ENCODE measurements at regions not wholly inside any gene's neighbourhood (a gene's known extent, or its start where the extent isn't known, plus 50 kb on each side); places are given as distances from the start of the nearest gene placed in this dataset.
"Not testable (repeated sequence)": the region's sequence is repeated elsewhere in the genome, so short reads cannot be mapped to it uniquely, and the experiment has no call there.

DNA sequence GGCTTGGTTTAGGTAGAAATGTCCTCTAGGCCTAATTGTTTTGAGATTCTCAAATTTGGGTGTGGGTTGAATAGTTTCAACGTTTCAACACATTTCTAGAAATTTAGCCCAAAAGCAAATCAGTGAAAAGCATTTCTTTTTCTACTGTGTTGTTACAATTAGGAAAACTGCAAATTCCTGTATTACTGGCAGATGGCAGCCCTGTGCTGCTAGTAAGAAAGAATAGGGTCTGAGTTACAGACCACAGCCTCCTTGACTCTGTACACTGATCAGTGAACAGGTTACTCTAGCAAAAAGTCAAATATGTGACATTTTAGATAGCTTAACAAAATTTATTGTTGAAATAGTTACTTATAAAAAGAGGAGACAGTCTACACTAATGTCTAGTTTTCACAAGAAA lies 703.0 kb downstream of the JRKL start (continued):
- TF ChIP-seq CEBPB (IDR thresholded peaks at IDR 0.05) = no peak
- TF ChIP-seq, protein P1, sequence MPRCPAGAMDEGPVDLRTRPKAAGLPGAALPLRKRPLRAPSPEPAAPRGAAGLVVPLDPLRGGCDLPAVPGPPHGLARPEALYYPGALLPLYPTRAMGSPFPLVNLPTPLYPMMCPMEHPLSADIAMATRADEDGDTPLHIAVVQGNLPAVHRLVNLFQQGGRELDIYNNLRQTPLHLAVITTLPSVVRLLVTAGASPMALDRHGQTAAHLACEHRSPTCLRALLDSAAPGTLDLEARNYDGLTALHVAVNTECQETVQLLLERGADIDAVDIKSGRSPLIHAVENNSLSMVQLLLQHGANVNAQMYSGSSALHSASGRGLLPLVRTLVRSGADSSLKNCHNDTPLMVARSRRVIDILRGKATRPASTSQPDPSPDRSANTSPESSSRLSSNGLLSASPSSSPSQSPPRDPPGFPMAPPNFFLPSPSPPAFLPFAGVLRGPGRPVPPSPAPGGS (IDR thresholded peaks at IDR 0.05) = no peak
- no peak for TF ChIP-seq BHLHE40 (IDR thresholded peaks at IDR 0.05; ENCODE audit: low read depth, low read length)

DNA sequence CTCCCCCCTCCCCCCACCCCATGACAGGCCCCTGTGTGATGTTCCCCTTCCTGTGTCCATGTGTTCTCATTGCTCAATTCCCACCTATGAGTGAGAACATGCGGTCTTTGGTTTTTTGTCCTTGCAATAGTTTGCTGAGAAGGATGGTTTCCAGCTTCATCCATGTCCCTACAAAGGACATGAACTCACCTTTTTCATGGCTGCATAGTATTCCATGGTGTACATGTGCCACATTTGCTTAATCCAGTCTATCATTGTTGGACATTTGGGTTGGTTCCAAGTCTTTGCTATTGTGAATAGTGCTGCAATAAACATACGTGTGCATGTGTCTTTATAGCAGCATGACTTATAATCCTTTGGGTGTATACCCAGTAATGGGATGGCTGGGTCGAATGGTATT lies 712.4 kb downstream of the JRKL start:
- H3K9me3 ChIP-seq; H3K4me1 ChIP-seq; H3K4me3 ChIP-seq; POLR2A ChIA-PET; ATAC-seq; CTCF ChIA-PET; FAIRE-seq; H3K4me2 ChIP-seq; DNase-seq (ENCODE audit: low read depth in 1 of 2, low spot score in 1 of 2); H3K27ac ChIP-seq: not testable (repeated sequence)
- WGBS (ENCODE audit: missing lambda C conversion rate) = 6% methylated on average over 3 of the region's 3 CpGs

DNA sequence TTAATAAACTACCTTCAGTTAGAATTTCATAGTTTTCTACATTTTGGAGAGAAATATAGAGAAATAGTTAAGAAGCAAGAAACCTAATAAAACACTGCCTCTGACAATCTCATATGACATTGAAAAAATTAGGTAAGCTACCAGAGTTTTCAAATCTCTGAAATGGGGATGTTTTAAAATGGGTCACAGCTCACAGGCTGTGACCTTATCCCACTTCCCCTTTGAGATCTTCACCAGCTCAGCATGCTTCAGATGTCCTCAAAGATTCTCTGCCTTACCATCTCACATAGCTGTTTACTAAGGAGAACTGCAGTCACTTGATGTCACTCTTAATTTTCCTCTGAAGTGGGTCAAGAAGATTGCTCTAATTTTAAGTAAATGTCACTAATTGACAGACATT lies 717.8 kb downstream of the JRKL start:
- FAIRE-seq = no peak
- Histone ChIP-seq H3K27ac (no peak overlapping the region), H3K4me1 (no peaks in the 10 kb centered on the region), H3K4me3 (no peak overlapping the region), H3K4me2 (no peak overlapping the region), H3K9me3 (no peaks in the 10 kb centered on the region)
- no peak for TF ChIP-seq HOXB5 (CRISPR knock-in tag; IDR thresholded peaks at IDR 0.05)
- no peak for DNase-seq (ENCODE audit: low read depth in 1 of 2, low spot score in 1 of 2)
- ChIA-PET POLR2A (no interaction called here), CTCF (no interaction called here)
- ATAC-seq = no peak

DNA sequence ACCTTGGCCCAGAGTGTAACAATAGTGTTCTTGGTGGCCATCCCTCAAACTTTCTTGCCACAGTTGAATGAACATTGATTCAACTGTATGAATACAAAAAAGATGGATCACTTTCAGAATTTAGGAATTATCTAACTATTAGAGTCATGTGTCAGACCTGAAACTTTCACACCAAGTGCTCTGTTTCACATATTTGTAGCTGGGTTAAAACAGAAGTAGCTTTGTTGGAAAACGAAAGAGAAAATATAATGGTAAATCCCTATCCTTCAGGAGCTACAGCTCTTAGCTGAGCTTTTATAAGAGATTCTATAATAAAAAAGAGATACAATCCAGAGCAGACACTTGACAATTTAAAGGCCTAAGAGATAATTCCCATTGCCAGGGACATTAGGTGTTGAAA lies 719.3 kb downstream of the JRKL start:
- ATAC-seq (no peak), DNase-seq (ENCODE audit: low read depth in 1 of 2, low spot score in 1 of 2) (no peak), FAIRE-seq (no peak)
- ChIA-PET POLR2A (no interaction called here), CTCF (no interaction called here)
- no peak overlapping the region for H3K27ac ChIP-seq
- no peak overlapping the region for H3K4me3 ChIP-seq
- TF ChIP-seq, protein P1 (IDR thresholded peaks at IDR 0.05) = no peak
- TF ChIP-seq EHF (CRISPR knock-in tag; IDR thresholded peaks at IDR 0.05) (no peak), EHMT2 (IDR thresholded peaks at IDR 0.05; ENCODE audit: low read depth) (no peak), CEBPB (IDR thresholded peaks at IDR 0.05) (no peak), NR3C1 (IDR thresholded peaks at IDR 0.05) (no peak), HOXB13 (CRISPR knock-in tag; IDR thresholded peaks at IDR 0.05; ENCODE audit: low read depth) (no peak), GATA3 (IDR thresholded peaks at IDR 0.05; ENCODE audit: borderline replicate concordance) (no peak), MAFK (IDR thresholded peaks at IDR 0.05; ENCODE audit: partially characterized antibody) (no peak), HOXB5 (CRISPR knock-in tag; IDR thresholded peaks at IDR 0.05) (no peak), CHD2 (IDR thresholded peaks at IDR 0.05; ENCODE audit: low read length, partially characterized antibody) (no peak), CHD4 (IDR thresholded peaks at IDR 0.05; ENCODE audit: borderline replicate concordance) (no peak), CBX2 (IDR thresholded peaks at IDR 0.05; ENCODE audit: borderline replicate concordance, low read depth) (no peak)
- TF ChIP-seq, protein P2, sequence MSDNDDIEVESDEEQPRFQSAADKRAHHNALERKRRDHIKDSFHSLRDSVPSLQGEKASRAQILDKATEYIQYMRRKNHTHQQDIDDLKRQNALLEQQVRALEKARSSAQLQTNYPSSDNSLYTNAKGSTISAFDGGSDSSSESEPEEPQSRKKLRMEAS (IDR thresholded peaks at IDR 0.05) = no peak
- TF ChIP-seq, protein P3, sequence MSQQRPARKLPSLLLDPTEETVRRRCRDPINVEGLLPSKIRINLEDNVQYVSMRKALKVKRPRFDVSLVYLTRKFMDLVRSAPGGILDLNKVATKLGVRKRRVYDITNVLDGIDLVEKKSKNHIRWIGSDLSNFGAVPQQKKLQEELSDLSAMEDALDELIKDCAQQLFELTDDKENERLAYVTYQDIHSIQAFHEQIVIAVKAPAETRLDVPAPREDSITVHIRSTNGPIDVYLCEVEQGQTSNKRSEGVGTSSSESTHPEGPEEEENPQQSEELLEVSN (IDR thresholded peaks at IDR 0.05; ENCODE audit: borderline replicate concordance, low read depth) = no peak
- TF ChIP-seq, protein P4, sequence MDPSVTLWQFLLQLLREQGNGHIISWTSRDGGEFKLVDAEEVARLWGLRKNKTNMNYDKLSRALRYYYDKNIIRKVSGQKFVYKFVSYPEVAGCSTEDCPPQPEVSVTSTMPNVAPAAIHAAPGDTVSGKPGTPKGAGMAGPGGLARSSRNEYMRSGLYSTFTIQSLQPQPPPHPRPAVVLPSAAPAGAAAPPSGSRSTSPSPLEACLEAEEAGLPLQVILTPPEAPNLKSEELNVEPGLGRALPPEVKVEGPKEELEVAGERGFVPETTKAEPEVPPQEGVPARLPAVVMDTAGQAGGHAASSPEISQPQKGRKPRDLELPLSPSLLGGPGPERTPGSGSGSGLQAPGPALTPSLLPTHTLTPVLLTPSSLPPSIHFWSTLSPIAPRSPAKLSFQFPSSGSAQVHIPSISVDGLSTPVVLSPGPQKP (IDR thresholded peaks at IDR 0.05; ENCODE audit: low read depth, low read length) = no peak
- no peaks in the 10 kb centered on the region for H3K9me3 ChIP-seq
- H3K4me1 ChIP-seq = no peaks in the 10 kb centered on the region
- H3K4me2 ChIP-seq = no peak overlapping the region
- WGBS (ENCODE audit: missing lambda C conversion rate) = 7% methylated on average over 1 of the region's 1 CpG

Data from A549 (cell line).